Calu3 (cell line): ENCODE measurements at regions not wholly inside any gene's neighbourhood (a gene's known extent, or its start where the extent isn't known, plus 50 kb on each side); places are given as distances from the start of the nearest gene placed in this dataset.

ENCODE experiments used
- BruUV-seq: library from RNA; stranded (reverse); fragments of 400-500 nt; replicated peaks from 2 replicates; lab custom pipeline; 2021; lab: Mats Ljungman, UMichigan
- CTCF ChIA-PET: fragments of 300-600 bp; sonication (Branson Sonifier 250); formaldehyde crosslinking; loops from one replicate; lab custom pipeline; 2022; ENCODE audit warnings: antibody characterized with exemption; lab: Charles Lee
- DNase-seq: peaks from one replicate; pipeline ENCODE4 v3.0.0; 2022
- H3K27ac Mint-ChIP-seq: one replicate; pipeline ENCODE4 v1.8.0; 2022; ENCODE audit warnings: mixed read lengths; ENCODE audit not compliant: unreplicated experiment
- H3K27me3 Mint-ChIP-seq: one replicate; pipeline ENCODE4 v1.8.0; 2022; ENCODE audit warnings: mixed read lengths; ENCODE audit not compliant: unreplicated experiment
- H3K36me3 Mint-ChIP-seq: one replicate; pipeline ENCODE4 v1.8.0; 2022; ENCODE audit warnings: mild to moderate bottlenecking, moderate library complexity, mixed read lengths; ENCODE audit not compliant: insufficient read depth, unreplicated experiment
- H3K4me1 Mint-ChIP-seq: one replicate; pipeline ENCODE4 v1.8.0; 2022; ENCODE audit warnings: mild to moderate bottlenecking, low read depth, mixed read lengths; ENCODE audit not compliant: unreplicated experiment
- H3K4me3 Mint-ChIP-seq: one replicate; pipeline ENCODE4 v1.8.0; 2022; ENCODE audit warnings: mild to moderate bottlenecking, low read depth, moderate library complexity, mixed read lengths; ENCODE audit not compliant: unreplicated experiment
- H3K9me3 Mint-ChIP-seq: one replicate; pipeline ENCODE4 v1.8.0; 2022; ENCODE audit warnings: low read depth, mixed read lengths; ENCODE audit not compliant: unreplicated experiment
- intact Hi-C: fragments of 100-400 bp; cut with micrococcal nuclease; formaldehyde crosslinking; loops from one replicate; pipeline ENCODE4 v1.10.0; 2022; ENCODE audit not compliant: unreplicated experiment
- TF ChIP-seq, protein P1 (sequence below): fragments of 200-600 bp; IDR thresholded peaks from one replicate; pipeline ENCODE4 v1.8.0; 2022; ENCODE audit warnings: antibody characterized with exemption; ENCODE audit not compliant: unreplicated experiment

GRCh38 chr7:115125312-115125711 lies 203.4 kb downstream of the MDFIC start:
- no peak for DNase-seq
- Mint-ChIP-seq H3K4me1 (no peaks in the 10 kb centered on the region), H3K9me3 (no peaks in the 10 kb centered on the region), H3K27me3 (no peaks in the 10 kb centered on the region), H3K36me3 (peaks cover 4% of the 10 kb centered on the region), H3K27ac (no peak overlapping the region), H3K4me3 (no peak overlapping the region)
- BruUV-seq, result no TSS peak
- intact Hi-C loops, result no loop called here
- TF ChIP-seq, protein P1, sequence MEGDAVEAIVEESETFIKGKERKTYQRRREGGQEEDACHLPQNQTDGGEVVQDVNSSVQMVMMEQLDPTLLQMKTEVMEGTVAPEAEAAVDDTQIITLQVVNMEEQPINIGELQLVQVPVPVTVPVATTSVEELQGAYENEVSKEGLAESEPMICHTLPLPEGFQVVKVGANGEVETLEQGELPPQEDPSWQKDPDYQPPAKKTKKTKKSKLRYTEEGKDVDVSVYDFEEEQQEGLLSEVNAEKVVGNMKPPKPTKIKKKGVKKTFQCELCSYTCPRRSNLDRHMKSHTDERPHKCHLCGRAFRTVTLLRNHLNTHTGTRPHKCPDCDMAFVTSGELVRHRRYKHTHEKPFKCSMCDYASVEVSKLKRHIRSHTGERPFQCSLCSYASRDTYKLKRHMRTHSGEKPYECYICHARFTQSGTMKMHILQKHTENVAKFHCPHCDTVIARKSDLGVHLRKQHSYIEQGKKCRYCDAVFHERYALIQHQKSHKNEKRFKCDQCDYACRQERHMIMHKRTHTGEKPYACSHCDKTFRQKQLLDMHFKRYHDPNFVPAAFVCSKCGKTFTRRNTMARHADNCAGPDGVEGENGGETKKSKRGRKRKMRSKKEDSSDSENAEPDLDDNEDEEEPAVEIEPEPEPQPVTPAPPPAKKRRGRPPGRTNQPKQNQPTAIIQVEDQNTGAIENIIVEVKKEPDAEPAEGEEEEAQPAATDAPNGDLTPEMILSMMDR, result no peak
- CTCF ChIA-PET, result no interaction called here

DNA sequence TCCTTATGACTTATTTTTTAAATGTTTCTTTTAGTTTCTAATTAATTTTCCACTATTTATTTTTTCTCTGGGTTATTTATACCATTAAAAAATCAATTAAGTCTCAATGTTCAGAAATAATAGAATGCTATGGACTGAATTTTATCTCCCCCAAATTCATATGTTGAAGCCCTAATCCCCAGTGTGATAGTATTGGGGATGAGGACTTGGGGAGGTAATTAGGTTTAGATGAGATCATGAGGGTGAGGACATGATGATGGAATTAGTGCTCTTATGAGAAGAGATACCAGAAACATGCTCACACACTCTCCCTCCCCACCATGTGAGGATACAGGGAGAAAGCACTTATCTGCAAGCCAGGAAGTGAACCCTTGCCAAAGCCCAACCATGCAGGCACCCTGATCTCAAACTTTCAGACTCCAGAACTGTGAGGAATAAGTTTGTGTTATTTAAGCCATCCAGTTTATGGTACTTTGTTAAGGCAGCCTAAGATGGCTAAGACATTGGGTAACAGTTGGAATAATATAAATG lies 202.6 kb downstream of the MDFIC start:
- Mint-ChIP-seq H3K27me3 (no peaks in the 10 kb centered on the region), H3K36me3 (peaks cover 4% of the 10 kb centered on the region), H3K4me1 (no peaks in the 10 kb centered on the region), H3K27ac (no peak overlapping the region), H3K9me3 (no peaks in the 10 kb centered on the region), H3K4me3 (no peak overlapping the region)
- intact Hi-C loops, result no loop called here
- no TSS peak for BruUV-seq
- CTCF ChIA-PET, result no interaction called here
- TF ChIP-seq, protein P1, result no peak
- DNase-seq, result no peak

DNA sequence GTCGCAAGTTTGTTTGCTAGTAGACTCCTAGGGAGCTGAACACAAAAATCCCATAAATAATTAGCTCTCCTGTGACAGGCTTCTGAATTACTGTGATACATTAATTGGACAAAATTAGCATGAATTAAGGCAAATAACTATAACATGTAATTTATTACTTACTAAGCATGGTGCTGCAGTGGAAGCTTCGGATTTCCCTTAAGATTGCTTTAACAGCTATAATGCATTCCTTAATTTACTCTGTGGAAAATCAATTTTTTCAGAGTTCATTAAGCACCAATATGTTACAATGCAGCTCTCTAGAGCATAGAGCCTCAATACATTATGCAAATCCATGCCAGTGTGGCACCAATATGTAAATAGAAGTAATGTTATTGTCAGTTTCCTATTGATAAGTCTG lies 201.5 kb downstream of the MDFIC start:
- Mint-ChIP-seq H3K27me3 (no peaks in the 10 kb centered on the region), H3K27ac (no peak overlapping the region), H3K9me3 (no peaks in the 10 kb centered on the region), H3K4me3 (no peak overlapping the region), H3K4me1 (peaks cover 4% of the 10 kb centered on the region), H3K36me3 (peaks cover 4% of the 10 kb centered on the region)
- CTCF ChIA-PET, result no interaction called here
- DNase-seq, result no peak
- no TSS peak for BruUV-seq
- TF ChIP-seq, protein P1, result no peak
- intact Hi-C loops, result no loop called here

DNA sequence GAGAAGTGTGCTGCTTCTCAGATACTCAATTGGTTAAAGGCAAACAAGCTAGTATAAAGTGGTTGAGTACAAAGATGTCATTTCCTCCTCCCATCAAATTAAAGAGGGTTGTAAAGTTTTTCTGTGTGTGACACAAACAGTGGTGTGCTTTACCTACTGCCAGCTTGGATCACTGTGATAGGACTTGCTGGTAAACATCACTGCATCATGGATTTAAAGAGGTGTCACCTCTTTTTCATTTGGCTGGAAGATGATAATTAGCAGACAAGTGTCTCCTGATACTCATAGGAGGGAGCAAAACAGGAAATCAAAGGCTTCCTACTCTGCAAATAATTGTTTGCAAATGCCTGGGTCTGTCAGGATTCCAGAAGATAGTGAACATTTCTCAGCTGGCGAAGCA lies 200.5 kb downstream of the MDFIC start:
- CTCF ChIA-PET, result no interaction called here
- no peak overlapping the region for H3K4me3 Mint-ChIP-seq
- no peaks in the 10 kb centered on the region for H3K27me3 Mint-ChIP-seq
- no peaks in the 10 kb centered on the region for H3K9me3 Mint-ChIP-seq
- no peak for DNase-seq
- H3K36me3 Mint-ChIP-seq, result peaks cover under 1% of the 10 kb centered on the region
- H3K4me1 Mint-ChIP-seq, result peaks cover 15% of the 10 kb centered on the region
- TF ChIP-seq, protein P1, result no peak
- no peak overlapping the region for H3K27ac Mint-ChIP-seq
- intact Hi-C loops, result no loop called here
- no TSS peak for BruUV-seq
